Nephron (organoid): ENCODE measurements at regions not wholly inside any gene's neighbourhood (a gene's known extent, or its start where the extent isn't known, plus 50 kb on each side); places are given as distances from the start of the nearest gene placed in this dataset.

Experiments
- H3K27ac Mint-ChIP-seq, 3 experiments: 2 replicates each; pipeline ENCODE4 v1.8.0; 2020; ENCODE audit warnings: mixed read lengths in 3 of 3, mild to moderate bottlenecking in 2 of 3, moderate library complexity in 1 of 3
- H3K27me3 Mint-ChIP-seq: 2 replicates; pipeline ENCODE4 v1.8.0; 2021; ENCODE audit warnings: low read depth, mild to moderate bottlenecking, moderate library complexity, mixed read lengths
- H3K36me3 Mint-ChIP-seq: 2 replicates; pipeline ENCODE4 v1.8.0; 2020; ENCODE audit warnings: low read depth, mixed read lengths
- H3K4me1 Mint-ChIP-seq: 2 replicates; pipeline ENCODE4 v1.8.0; 2020; ENCODE audit warnings: mixed read lengths
- H3K4me3 Mint-ChIP-seq, 3 experiments: 2 replicates each; pipeline ENCODE4 v1.8.0; 2020; ENCODE audit warnings: mild to moderate bottlenecking in 3 of 3, mixed read lengths in 3 of 3, moderate library complexity in 2 of 3
- H3K9me3 Mint-ChIP-seq: 2 replicates; pipeline ENCODE4 v1.8.0; 2020; ENCODE audit warnings: mixed read lengths
- CTCF ChIP-seq, 3 experiments: fragments of 200-600 bp; sonication (generic); IDR thresholded peaks; one replicate each; pipeline ENCODE4 v1.5.0; 2021; ENCODE audit warnings: antibody characterized with exemption in 3 of 3; ENCODE audit not compliant: unreplicated experiment in 3 of 3

- peaks cover 96% of the 10 kb centered on the region for H3K27me3 Mint-ChIP-seq
Measured at GRCh38 chr16:86443508-86444147, 66.7 kb upstream of the FOXF1 start.

GRCh38 chr16:86444261-86444660 lies 66.1 kb upstream of the FOXF1 start:
- H3K27me3 Mint-ChIP-seq, result peaks cover 96% of the 10 kb centered on the region
- H3K4me3 Mint-ChIP-seq, result peak overlapping the region in 2 of 3 experiments; percentile 12 to 19
- H3K27ac Mint-ChIP-seq, result peak overlapping the region in 1 of 3 experiments; percentile 58
- no peaks in the 10 kb centered on the region for H3K9me3 Mint-ChIP-seq
- no peaks in the 10 kb centered on the region for H3K36me3 Mint-ChIP-seq
- H3K4me1 Mint-ChIP-seq, result peaks cover 1% of the 10 kb centered on the region
- TF ChIP-seq CTCF (IDR thresholded peaks at IDR 0.05; ENCODE audit: unreplicated experiment in 3 of 3), result no peak

More at GRCh38 chr16:86443508-86444147, 66.7 kb upstream of the FOXF1 start:
- no peak overlapping the region for H3K27ac Mint-ChIP-seq
- H3K4me1 Mint-ChIP-seq, result no peaks in the 10 kb centered on the region
- no peaks in the 10 kb centered on the region for H3K9me3 Mint-ChIP-seq
- no peak overlapping the region for H3K4me3 Mint-ChIP-seq
- H3K36me3 Mint-ChIP-seq, result no peaks in the 10 kb centered on the region
- no peak for TF ChIP-seq CTCF (IDR thresholded peaks at IDR 0.05; ENCODE audit: unreplicated experiment in 3 of 3)

- no peak overlapping the region for H3K4me3 Mint-ChIP-seq
Measured at GRCh38 chr16:86444661-86445060, 65.7 kb upstream of the FOXF1 start.

GRCh38 chr16:86446279-86446678 lies 64.0 kb upstream of the FOXF1 start:
- no peak for TF ChIP-seq CTCF (IDR thresholded peaks at IDR 0.05; ENCODE audit: unreplicated experiment in 3 of 3)
- Mint-ChIP-seq H3K27ac (no peak overlapping the region), H3K27me3 (peaks cover 96% of the 10 kb centered on the region)

More at GRCh38 chr16:86444661-86445060, 65.7 kb upstream of the FOXF1 start:
- Mint-ChIP-seq H3K9me3 (peaks cover 3% of the 10 kb centered on the region), H3K36me3 (no peaks in the 10 kb centered on the region), H3K4me1 (peaks cover 5% of the 10 kb centered on the region), H3K27ac (no peak overlapping the region), H3K27me3 (peaks cover 96% of the 10 kb centered on the region)
- TF ChIP-seq CTCF (IDR thresholded peaks at IDR 0.05; ENCODE audit: unreplicated experiment in 3 of 3), result no peak

GRCh38 chr16:86447228-86447627 lies 63.1 kb upstream of the FOXF1 start:
- TF ChIP-seq CTCF (IDR thresholded peaks at IDR 0.05; ENCODE audit: unreplicated experiment in 3 of 3), result no peak
- H3K27ac Mint-ChIP-seq, result no peak overlapping the region
- H3K4me1 Mint-ChIP-seq, result peaks cover 7% of the 10 kb centered on the region
- H3K4me3 Mint-ChIP-seq, result no peak overlapping the region
- H3K9me3 Mint-ChIP-seq, result peaks cover 4% of the 10 kb centered on the region
- no peaks in the 10 kb centered on the region for H3K36me3 Mint-ChIP-seq
- peaks cover 98% of the 10 kb centered on the region for H3K27me3 Mint-ChIP-seq

More at GRCh38 chr16:86446279-86446678, 64.0 kb upstream of the FOXF1 start:
- no peak overlapping the region for H3K4me3 Mint-ChIP-seq
- peaks cover 4% of the 10 kb centered on the region for H3K9me3 Mint-ChIP-seq
- peaks cover 7% of the 10 kb centered on the region for H3K4me1 Mint-ChIP-seq
- no peaks in the 10 kb centered on the region for H3K36me3 Mint-ChIP-seq

- peaks cover 4% of the 10 kb centered on the region for H3K9me3 Mint-ChIP-seq
- no peak for TF ChIP-seq CTCF (IDR thresholded peaks at IDR 0.05; ENCODE audit: unreplicated experiment in 3 of 3)
- H3K27ac Mint-ChIP-seq, result no peak overlapping the region
- H3K36me3 Mint-ChIP-seq, result no peaks in the 10 kb centered on the region
- peaks cover 98% of the 10 kb centered on the region for H3K27me3 Mint-ChIP-seq
- peaks cover 7% of the 10 kb centered on the region for H3K4me1 Mint-ChIP-seq
- no peak overlapping the region for H3K4me3 Mint-ChIP-seq
Measured at GRCh38 chr16:86448306-86448890, 61.9 kb upstream of the FOXF1 start.
